HCT116 (cell line): ENCODE measurements at regions not wholly inside any gene's neighbourhood (a gene's known extent, or its start where the extent isn't known, plus 50 kb on each side); places are given as distances from the start of the nearest gene placed in this dataset.

Experiments used
- CTCF ChIP-seq, 3 experiments: fragments of 200-600 bp in 1 of 3; sonication (generic) in 1 of 3; IDR thresholded peaks in 2 of 3; conservative IDR thresholded peaks in 1 of 3; 2 replicates each; pipeline ENCODE4 v1.5.1; 2012 to 2017; ENCODE audit warnings: low read depth in 2 of 3, low read length in 2 of 3, antibody characterized with exemption in 1 of 3, borderline replicate concordance in 1 of 3, control low read depth in 1 of 3, mild to moderate bottlenecking in 1 of 3, mixed read lengths in 1 of 3, mixed run types in 1 of 3, moderate library complexity in 1 of 3; ENCODE audit not compliant: insufficient read depth in 1 of 3
- ELF1 ChIP-seq: IDR thresholded peaks from 2 replicates; pipeline ENCODE4 v1.6.1; 2012; ENCODE audit warnings: low read depth, borderline replicate concordance
- EZH2 ChIP-seq: fragments of 200-600 bp; sonication (generic); IDR thresholded peaks from 2 replicates; pipeline ENCODE4 v1.6.1; 2017; ENCODE audit warnings: antibody characterized with exemption, mixed run types
- EZH2phosphoT487 ChIP-seq: fragments of 200-600 bp; IDR thresholded peaks from 2 replicates; pipeline ENCODE4 v1.6.1; 2018; ENCODE audit warnings: antibody characterized with exemption, borderline replicate concordance
- FOSL1 ChIP-seq: IDR thresholded peaks from 2 replicates; pipeline ENCODE4 v1.6.1; 2012; ENCODE audit warnings: low read depth
- JUND ChIP-seq: IDR thresholded peaks from 2 replicates; pipeline ENCODE4 v1.6.1; 2012
- POLR2A ChIP-seq: IDR thresholded peaks from 2 replicates; pipeline ENCODE4 v1.7.0; 2011; ENCODE audit warnings: borderline replicate concordance; ENCODE audit not compliant: insufficient read depth, insufficient read length; ENCODE audit errors: extremely low read depth
- RAD21 ChIP-seq: IDR thresholded peaks from 2 replicates; pipeline ENCODE4 v1.6.1; 2012; ENCODE audit warnings: low read depth, mild to moderate bottlenecking
- TCF7L2 ChIP-seq: IDR thresholded peaks from 2 replicates; pipeline ENCODE4 v1.7.0; 2011; ENCODE audit warnings: borderline replicate concordance, inconsistent platforms; ENCODE audit not compliant: insufficient read depth, insufficient read length; ENCODE audit errors: extremely low read depth

GRCh38 chr7:68739306-68739705, 859.0 kb upstream of the AUTS2 start:
- TF ChIP-seq CTCF (IDR thresholded peaks at IDR 0.05 in 2 of 3, conservative IDR thresholded peaks at IDR 0.05 in 1 of 3; ENCODE audit: borderline replicate concordance in 1 of 3, insufficient read depth in 1 of 3, low read depth in 2 of 3, low read length in 2 of 3), result no peak
- TF ChIP-seq JUND, result no peak
- TF ChIP-seq EZH2phosphoT487, result no peak
- TF ChIP-seq RAD21, result no peak
- no peak for TF ChIP-seq EZH2
- TF ChIP-seq FOSL1, result no peak
- no peak for TF ChIP-seq ELF1
- no peak for TF ChIP-seq POLR2A
- no peak for TF ChIP-seq TCF7L2
